Activated T-cell treated with anti-CD3 and anti-CD28 coated beads for 1 hour (primary cell): ENCODE measurements at regions not wholly inside any gene's neighbourhood (a gene's known extent, or its start where the extent isn't known, plus 50 kb on each side); places are given as distances from the start of the nearest gene placed in this dataset.

Experiments
- DNase-seq: peaks from one replicate; pipeline ENCODE4 v3.0.0-alpha.2; 2020; ENCODE audit warnings: low read depth

DNA sequence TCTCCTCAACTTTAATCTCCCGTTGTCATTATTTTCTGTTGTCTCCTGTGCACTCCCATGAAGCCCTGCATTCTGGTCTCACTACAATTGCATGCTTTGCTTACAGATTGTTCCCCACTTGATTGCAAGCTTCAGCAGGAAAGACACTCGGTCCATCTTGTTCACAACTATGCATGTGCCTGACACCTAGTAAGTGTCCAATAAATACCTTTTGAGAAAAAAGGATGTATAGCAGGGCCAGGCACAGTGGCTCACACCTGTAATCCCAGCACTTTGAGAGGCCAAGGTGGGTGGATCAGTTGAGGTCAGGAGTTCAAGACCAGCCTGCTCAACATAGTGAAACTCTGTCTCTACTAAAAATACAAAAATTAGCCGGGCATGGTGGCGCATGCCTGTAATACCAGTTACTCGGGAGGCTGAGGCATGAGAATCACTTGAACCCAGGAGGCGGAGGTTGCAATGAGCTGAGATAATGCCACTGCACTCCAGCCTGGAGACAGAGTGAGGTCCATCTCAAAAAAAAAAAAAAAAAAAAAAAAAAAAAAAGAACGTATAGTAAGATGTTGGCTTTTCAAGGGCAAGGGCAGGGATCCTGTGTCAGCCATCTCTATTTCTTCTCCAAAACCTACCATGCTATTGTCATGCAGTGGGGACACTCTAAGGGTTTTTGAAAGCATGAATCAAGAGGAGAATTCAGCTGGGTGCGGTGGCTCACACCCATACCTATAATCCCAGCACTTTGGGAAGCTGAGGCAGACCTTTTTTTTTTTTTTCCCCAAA is 338.3 kb downstream of the MYCN start:
- DNase-seq, result no peak

- no peak for DNase-seq
Measured at GRCh38 chr2:16277117-16277516, 336.8 kb downstream of the MYCN start.

- DNase-seq, result no peak
Measured at GRCh38 chr2:16275661-16276060, 335.3 kb downstream of the MYCN start.

DNA sequence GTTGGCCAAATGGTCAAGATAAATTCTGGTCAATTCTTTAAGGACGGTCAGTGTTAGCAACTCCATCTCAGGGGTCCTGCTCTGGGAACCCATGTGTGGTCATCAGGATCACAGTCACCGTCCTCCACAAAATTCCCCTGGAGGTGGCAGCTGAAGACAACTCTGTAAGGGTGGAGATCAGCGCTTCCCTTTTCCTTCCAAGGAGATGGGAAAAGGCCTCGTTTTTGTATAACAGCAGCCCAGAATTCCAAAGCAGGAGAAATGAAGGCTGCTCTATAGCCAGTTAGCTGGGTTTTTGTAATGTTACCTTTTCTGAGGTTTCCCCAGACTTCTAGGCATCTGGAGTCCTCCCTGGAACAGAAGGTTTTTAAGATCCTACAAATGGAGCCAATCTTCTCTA is 334.8 kb downstream of the MYCN start:
- DNase-seq, result no peak

DNA sequence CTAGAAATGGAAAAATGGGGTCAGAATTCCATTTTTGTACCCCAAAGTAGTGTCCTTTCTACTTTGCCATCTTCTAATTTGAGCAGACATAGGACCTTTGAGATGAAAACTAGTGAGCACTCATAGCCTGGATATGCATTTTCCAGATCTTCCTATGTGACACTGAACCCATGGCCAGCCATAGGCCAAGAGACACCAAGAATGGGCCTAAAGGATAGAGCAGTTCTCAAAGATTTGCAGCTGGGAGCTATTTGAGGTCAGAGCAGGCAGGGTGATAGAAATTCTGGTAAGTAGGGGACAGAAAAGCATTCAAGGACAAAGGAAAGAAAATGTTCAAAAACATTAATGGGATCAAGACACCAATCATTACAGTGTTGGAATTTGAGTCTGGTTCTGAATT is 332.8 kb downstream of the MYCN start:
- DNase-seq, result no peak

GRCh38 chr2:16272038-16272788 is 331.9 kb downstream of the MYCN start:
- DNase-seq, result no peak

- no peak for DNase-seq
Measured at GRCh38 chr2:16271231-16271896, 331.0 kb downstream of the MYCN start.

- no peak for DNase-seq
Measured at GRCh38 chr2:16270441-16270840, 330.1 kb downstream of the MYCN start.

DNA sequence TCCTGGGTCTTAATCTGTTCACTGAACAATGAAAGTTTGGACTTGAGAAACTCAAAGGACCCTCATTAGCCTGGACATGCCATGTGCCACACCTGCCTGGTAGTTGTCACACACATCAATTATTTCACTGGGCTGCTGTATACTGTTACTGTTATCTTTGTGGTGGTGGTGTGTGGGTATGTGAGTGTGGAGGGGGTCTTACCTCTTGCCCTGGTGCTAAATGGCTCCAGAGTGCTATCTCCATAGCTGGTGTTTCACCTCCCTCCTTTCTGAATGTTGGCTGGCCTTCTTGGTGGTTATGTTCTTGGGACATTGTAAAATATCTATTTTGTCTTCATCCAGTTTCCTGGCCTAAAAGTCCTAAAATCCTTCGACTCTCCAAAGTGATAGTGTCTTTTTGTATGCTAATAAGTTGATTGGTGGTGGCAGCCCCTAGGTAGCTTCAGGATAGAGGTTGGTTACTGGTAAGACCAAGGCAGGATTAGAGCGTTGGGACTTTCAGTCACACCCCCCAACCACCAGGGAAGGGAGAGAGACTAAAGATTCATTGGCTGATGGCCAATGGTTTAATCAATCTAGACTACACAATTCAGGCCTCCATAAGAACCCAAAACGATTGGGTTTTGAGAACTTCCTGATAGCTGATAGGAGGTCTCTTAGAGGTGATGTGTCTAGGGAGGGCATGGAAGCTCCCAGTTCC is 328.1 kb downstream of the MYCN start:
- DNase-seq, result no peak

- no peak for DNase-seq
Measured at GRCh38 chr2:16266571-16266970, 326.2 kb downstream of the MYCN start.

DNA sequence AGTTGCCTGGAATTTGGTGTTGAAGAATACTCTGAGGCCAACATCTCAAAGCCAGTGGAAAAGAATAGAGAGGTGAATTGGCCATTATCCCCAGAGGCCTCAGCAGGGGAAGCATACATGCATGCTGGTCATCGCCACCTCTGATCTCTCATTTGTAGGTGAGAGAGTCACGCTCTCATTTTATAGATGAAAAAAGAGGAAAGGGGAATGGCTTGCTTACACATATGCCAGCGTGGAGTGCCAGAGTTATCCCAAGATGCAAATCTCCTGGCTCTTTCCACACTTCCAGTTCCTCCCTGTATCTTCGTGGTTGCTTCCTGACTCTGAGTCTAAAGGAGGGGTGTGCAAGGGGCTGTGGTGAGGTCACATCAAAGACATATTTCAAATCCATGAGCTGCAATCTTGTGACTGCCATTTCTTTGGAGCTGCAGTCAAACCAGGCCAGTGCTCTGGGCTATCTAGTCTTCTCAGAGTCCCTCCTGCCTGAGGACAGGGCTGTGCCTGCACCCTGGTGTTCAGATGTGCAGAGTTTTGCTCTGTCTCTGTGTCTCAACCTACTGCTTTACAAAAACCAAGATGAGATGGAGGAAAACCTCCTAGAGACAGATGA is 324.7 kb downstream of the MYCN start:
- DNase-seq, result no peak

DNA sequence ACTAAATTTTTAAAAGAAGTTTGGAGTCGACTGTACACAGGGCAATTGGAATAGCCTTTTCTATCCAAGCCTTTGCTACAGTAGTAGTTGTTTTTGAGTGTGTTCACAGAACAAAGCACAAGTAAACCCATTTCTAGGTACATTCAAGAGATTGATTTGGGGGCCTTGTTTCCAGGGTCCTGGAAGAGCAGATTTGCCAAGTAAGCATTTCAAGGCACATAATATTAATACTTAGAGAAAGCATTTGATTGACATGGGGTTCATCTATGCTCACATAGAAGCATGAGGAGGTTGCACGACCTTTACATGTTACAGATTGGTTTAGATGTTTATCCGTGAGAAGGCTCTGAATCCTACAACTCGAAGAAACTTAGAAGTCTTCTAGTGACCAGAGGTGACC is 324.1 kb downstream of the MYCN start:
- no peak for DNase-seq

DNA sequence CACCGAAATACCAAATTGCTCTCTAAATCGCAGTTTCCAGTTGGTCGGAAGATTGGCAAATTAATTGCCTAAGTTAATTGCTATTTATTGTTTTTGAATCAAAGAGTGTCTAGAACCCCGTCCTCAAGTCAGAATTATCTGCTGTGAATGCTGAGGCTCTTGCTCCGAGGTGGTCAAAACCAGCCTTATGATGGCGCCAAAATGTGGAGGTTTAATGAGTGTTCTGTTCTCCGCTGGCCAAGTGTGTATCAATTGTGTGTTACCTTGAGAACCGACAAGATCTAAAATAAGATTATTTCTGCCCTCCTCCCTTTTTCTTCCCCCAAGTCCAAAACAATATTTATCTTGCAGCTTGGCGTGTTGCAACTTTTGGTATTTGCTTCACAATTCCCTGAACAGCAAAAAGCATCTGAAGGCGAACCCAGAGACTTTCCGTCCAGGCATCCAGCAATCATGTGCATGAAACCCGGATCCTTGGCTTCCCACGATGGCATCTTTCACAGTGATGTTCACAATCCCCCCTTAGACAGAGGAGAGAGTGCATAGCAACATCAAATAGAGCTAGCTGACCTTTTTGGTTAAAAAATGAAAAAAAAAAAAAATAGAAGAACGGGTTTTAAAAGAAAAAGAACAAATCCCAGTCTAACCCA is 323.0 kb downstream of the MYCN start:
- DNase-seq, result no peak

- DNase-seq, result no peak
Measured at GRCh38 chr2:16262526-16263178, 322.3 kb downstream of the MYCN start.

GRCh38 chr2:16261791-16262190 is 321.4 kb downstream of the MYCN start:
- DNase-seq, result no peak

GRCh38 chr2:16261071-16261470 is 320.7 kb downstream of the MYCN start:
- DNase-seq, result no peak

DNA sequence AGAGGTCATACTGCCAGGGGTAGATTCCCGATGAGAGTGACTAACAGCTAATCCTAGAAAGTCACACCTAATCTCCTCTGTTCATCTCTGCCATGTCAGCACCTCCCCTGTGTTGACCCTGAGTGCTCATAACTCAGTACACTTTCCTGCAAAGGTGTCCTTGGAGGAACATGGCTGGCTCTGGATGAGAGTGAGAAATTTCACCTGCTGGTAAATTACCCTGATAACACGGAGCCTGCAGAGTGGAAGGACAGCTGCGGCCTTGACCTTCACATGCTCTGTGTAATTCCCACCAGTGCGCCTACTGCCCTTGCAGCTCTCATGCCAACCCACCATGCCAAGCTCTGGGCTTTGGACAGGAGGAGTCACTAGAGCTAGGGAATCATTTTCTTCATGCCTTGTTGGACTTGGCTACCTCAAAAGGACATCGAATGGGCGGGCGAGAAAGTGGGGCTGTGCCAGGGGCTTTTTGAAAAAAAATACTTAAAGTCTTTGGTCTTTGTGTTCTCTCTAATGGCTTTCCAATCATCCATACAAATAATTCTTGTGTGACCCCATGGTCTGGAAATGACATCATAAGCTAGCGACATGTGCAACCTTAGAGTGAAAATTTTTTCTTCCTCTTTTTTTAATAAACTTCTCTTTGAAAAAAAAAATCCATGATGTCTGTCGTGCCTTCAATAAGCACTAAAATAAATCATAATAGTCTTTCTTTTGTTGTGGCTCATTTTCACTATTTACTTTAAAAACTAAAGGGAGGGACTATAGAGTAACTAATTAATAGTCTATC is 319.9 kb downstream of the MYCN start:
- no peak for DNase-seq

GRCh38 chr2:16259010-16259409 is 318.7 kb downstream of the MYCN start:
- DNase-seq, result no peak

DNA sequence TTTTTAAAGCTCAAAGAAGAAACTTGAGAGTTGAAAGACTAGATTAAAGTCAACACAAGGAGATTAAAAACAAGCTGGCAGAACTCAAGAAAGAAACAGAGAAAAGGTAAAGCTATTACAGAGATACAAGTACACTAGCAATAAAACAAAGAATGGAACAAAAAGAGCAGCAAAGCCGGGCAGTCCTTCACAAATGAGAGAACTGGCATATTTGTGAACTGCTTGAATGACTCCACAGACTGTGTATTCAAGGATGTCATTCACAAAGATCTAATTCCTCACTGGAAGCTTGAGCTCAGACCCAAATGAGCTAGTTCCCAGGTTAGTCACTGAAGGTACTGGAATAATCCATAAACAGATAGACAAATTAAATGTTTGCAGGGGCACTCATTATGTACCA is 318.0 kb downstream of the MYCN start:
- DNase-seq, result no peak
